BJ (cell line): ENCODE measurements at regions not wholly inside any gene's neighbourhood (a gene's known extent, or its start where the extent isn't known, plus 50 kb on each side); places are given as distances from the start of the nearest gene placed in this dataset.
"Not testable (repeated sequence)": the region's sequence is repeated elsewhere in the genome, so short reads cannot be mapped to it uniquely, and the experiment has no call there.

ENCODE experiments used
- CTCF ChIA-PET: fragments of 350-600 bp; formaldehyde crosslinking; extraction: SDS; loops from one replicate; lab custom pipeline; 2021; ENCODE audit warnings: antibody characterized with exemption, inconsistent platforms; lab: Yijun Ruan, JAX
- POLR2A ChIA-PET: fragments of 300-600 bp; sonication (Branson Sonifier 250); formaldehyde crosslinking; extraction: SDS; loops from one replicate; lab custom pipeline; 2021; ENCODE audit warnings: antibody characterized with exemption; lab: Charles Lee
- DNase-seq: peaks from one replicate; pipeline ENCODE4 v3.0.0-alpha.2; 2011; ENCODE audit warnings: low read depth
- H3K27me3 ChIP-seq: 2 replicates; pipeline ENCODE4 v1.6.0; 2011; ENCODE audit warnings: low read length; ENCODE audit not compliant: control insufficient read depth, insufficient read depth
- H3K36me3 ChIP-seq: 2 replicates; pipeline ENCODE4 v1.5.1; 2011; ENCODE audit warnings: low read length; ENCODE audit not compliant: control insufficient read depth, insufficient read depth
- H3K4me3 ChIP-seq: 2 replicates; pipeline ENCODE4 v1.5.1; 2011; ENCODE audit warnings: low read depth, mild to moderate bottlenecking, control low read depth, low read length
- TF ChIP-seq, protein P1 (sequence below): IDR thresholded peaks from 2 replicates; pipeline ENCODE4 v1.5.1; 2011; ENCODE audit warnings: low read depth, mild to moderate bottlenecking, control low read depth, inconsistent platforms, low read length, moderate library complexity; ENCODE audit not compliant: insufficient read depth

DNA sequence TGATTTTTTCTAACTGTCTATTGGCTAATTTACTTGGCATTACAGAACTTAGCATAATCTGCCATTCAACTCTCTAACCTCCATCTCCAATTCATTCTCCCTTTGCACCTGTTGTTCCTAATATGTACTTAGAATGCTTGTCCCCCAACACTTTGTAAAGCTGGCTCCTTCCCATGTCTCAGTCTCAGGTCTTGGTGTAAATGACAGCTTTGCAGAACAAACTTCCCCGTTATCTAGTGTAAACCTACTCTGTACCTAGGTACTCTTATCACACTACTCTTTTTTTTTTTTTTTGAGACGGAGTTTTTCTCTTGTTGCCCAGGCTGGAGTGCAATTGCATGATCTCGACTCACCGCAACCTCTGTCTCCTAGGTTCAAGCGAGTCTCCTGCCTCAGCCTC is 77.2 kb upstream of the CTNNA1 start:
- ChIA-PET POLR2A (no interaction called here), CTCF (no interaction called here)
- H3K4me3 ChIP-seq = no peak overlapping the region
- no peaks in the 10 kb centered on the region; the same call in 1 of the 2 replicates for H3K27me3 ChIP-seq
- H3K36me3 ChIP-seq = no peaks in the 10 kb centered on the region
- no peak for DNase-seq
- TF ChIP-seq, protein P1, sequence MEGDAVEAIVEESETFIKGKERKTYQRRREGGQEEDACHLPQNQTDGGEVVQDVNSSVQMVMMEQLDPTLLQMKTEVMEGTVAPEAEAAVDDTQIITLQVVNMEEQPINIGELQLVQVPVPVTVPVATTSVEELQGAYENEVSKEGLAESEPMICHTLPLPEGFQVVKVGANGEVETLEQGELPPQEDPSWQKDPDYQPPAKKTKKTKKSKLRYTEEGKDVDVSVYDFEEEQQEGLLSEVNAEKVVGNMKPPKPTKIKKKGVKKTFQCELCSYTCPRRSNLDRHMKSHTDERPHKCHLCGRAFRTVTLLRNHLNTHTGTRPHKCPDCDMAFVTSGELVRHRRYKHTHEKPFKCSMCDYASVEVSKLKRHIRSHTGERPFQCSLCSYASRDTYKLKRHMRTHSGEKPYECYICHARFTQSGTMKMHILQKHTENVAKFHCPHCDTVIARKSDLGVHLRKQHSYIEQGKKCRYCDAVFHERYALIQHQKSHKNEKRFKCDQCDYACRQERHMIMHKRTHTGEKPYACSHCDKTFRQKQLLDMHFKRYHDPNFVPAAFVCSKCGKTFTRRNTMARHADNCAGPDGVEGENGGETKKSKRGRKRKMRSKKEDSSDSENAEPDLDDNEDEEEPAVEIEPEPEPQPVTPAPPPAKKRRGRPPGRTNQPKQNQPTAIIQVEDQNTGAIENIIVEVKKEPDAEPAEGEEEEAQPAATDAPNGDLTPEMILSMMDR = no peak

GRCh38 chr5:138668451-138669380 is 84.5 kb upstream of the CTNNA1 start:
- CTCF ChIA-PET = interaction anchor here (1.5 kb wide), 1 partner anchor 19 kb away, joined by 4 read pairs; no protein-coding TSS in a partner anchor
- no peak for DNase-seq
- POLR2A ChIA-PET = no interaction called here
- TF ChIP-seq, protein P1 = no peak
- H3K27me3 ChIP-seq = no peaks in the 10 kb centered on the region; the same call in 1 of the 2 replicates
- no peak overlapping the region for H3K4me3 ChIP-seq
- H3K36me3 ChIP-seq = no peaks in the 10 kb centered on the region

DNA sequence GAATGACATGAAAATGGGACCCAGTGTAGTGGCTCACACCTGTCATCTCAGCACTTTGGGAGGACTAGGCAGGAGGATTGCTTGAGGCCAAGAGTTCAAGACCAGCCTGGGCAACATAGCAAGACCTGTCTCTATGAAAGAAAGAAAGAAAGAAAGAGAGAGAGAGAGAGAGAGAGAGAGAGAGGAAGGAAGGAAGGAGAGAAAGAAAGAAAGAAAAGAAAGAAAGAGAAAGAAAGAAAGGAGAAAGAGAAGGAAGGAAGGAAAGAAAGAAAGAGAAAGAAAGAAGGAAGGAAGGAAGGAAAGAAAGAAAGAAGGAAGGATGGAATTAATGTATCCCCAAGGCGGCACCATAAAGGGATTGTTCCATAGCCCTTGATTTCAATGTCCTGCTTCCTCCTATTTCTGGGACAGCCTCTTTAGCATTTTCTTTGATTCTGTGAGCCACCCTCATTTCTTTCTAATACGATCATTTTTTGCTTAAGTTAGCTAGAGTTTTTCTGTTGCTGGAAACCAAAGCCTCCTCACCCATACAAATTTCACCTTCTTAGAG is 85.4 kb upstream of the CTNNA1 start:
- POLR2A ChIA-PET, H3K4me3 ChIP-seq, DNase-seq, H3K36me3 ChIP-seq, H3K27me3 ChIP-seq: not testable (repeated sequence)
- CTCF ChIA-PET = interaction anchor here (1.5 kb wide), 1 partner anchor 18 kb away, joined by 4 read pairs; no protein-coding TSS in a partner anchor

- ChIA-PET CTCF (no interaction called here), POLR2A (interaction anchor here (0.7 kb wide), 1 partner anchor 10 kb away, joined by 3 read pairs; no protein-coding TSS in a partner anchor)
Observed at GRCh38 chr5:138666226-138666742, 86.9 kb upstream of the CTNNA1 start.

GRCh38 chr5:138665261-138665660 is 88.0 kb upstream of the CTNNA1 start:
- no peak overlapping the region for H3K4me3 ChIP-seq
- TF ChIP-seq, protein P1 = no peak
- H3K27me3 ChIP-seq = no peaks in the 10 kb centered on the region; the same call in 1 of the 2 replicates
- CTCF ChIA-PET = no interaction called here
- no peak for DNase-seq
- no peaks in the 10 kb centered on the region for H3K36me3 ChIP-seq
- POLR2A ChIA-PET = no interaction called here

More at GRCh38 chr5:138666226-138666742, 86.9 kb upstream of the CTNNA1 start:
- Histone ChIP-seq H3K4me3 (no peak overlapping the region), H3K27me3 (no peaks in the 10 kb centered on the region; the same call in 1 of the 2 replicates), H3K36me3 (no peaks in the 10 kb centered on the region)
- DNase-seq = no peak
- TF ChIP-seq, protein P1 = no peak
